ENCODE measurements at regions not wholly inside any gene's neighbourhood (a gene's known extent, or its start where the extent isn't known, plus 50 kb on each side); places are given as distances from the start of the nearest gene placed in this dataset.

GRCh38 chr6:15927531-15928225 is 201.2 kb upstream of the MYLIP start:
- H3K4me3 Mint-ChIP-seq, result no peak overlapping the region
- no peaks in the 10 kb centered on the region for H3K36me3 Mint-ChIP-seq
- no peaks in the 10 kb centered on the region for H3K27me3 Mint-ChIP-seq
- no peak for DNase-seq
- H3K27ac Mint-ChIP-seq, result no peak overlapping the region
- CTCF ChIA-PET, result no interaction called here
- no peaks in the 10 kb centered on the region for H3K4me1 Mint-ChIP-seq
- peaks cover 13% of the 10 kb centered on the region for H3K9me3 Mint-ChIP-seq

DNA sequence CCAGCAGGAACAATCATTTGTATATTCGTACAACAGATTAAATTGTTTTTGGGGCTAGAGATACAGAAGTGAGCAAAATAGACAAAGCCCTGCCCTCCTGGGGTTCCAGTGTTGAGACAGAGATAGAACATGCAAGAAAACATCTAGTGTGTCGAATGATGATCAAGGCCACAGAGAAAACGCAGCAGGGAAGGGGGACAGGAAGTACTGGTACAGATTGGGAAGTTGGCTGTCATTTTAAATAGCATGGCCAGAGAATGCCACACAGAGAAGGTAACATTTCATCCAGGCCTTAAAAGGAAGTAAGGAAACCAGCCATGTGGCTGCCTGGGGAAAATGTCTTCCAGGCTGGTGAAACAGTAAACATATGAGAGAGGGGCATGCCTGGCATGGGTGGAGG is 202.6 kb upstream of the MYLIP start:
- no peaks in the 10 kb centered on the region for H3K27me3 Mint-ChIP-seq
- CTCF ChIA-PET, result no interaction called here
- H3K4me1 Mint-ChIP-seq, result no peaks in the 10 kb centered on the region
- no peak overlapping the region for H3K4me3 Mint-ChIP-seq
- DNase-seq, result no peak
- H3K9me3 Mint-ChIP-seq, result peaks cover 5% of the 10 kb centered on the region
- H3K36me3 Mint-ChIP-seq, result no peaks in the 10 kb centered on the region
- no peak overlapping the region for H3K27ac Mint-ChIP-seq

DNA sequence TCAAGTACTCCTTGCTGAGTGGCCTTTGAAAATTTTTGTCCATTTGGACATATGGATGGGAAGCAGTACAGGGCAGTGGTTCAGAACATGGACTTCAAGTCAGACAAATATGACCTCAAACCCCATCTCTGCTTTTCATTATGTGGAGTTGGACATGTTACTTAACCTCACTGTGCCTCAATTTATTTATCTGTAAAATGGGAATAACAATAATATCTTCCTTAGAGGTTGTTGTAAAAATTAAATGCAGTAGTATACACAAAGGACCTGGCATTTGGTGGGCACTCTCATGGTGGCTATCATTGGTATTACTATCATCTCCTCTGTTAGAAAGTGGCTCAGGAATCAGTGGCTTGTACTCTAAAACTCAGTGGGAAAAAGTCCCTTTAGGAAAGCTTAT is 204.0 kb upstream of the MYLIP start:
- CTCF ChIA-PET, result no interaction called here
- DNase-seq, result no peak
- Mint-ChIP-seq H3K4me3 (no peak overlapping the region), H3K27ac (no peak overlapping the region), H3K4me1 (no peaks in the 10 kb centered on the region), H3K27me3 (no peaks in the 10 kb centered on the region), H3K9me3 (no peaks in the 10 kb centered on the region), H3K36me3 (no peaks in the 10 kb centered on the region)

DNA sequence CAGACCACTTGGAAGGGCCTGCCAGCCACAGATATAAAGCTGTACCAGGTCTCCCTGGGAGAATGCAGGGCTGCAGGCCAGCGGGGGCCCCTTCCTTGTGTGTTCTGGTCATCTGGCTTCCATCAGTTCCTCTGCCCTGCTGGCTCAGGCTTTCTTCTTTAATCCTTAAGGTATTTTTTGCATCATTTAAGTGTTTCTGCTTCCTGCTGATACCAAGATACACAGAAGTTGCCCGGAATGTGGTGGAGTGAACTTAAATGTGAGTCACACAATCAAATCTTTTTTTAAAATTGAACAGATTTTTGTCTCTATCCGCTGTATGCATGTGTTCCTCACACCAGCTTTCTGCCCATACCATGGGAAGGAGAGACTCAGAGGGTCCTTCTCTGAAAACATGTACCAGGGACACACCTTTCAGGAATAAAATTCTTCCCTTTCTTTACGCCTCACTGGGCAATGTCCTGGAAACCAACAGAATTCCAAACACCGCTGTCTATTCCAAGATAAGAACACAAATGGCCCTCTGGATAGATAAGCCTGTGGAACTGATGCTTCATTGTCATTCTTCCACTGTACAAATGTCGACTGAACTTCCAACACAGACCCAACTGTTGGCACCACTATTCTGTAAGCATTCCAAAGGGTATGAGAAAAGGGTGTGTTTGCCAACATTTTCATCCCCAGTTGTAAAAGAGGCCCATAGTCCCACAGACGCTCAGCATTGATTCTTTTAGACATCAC is 206.2 kb upstream of the MYLIP start:
- no peak overlapping the region for H3K4me3 Mint-ChIP-seq
- H3K27ac Mint-ChIP-seq, result no peak overlapping the region
- H3K9me3 Mint-ChIP-seq, result no peaks in the 10 kb centered on the region
- no peaks in the 10 kb centered on the region for H3K36me3 Mint-ChIP-seq
- H3K27me3 Mint-ChIP-seq, result no peaks in the 10 kb centered on the region
- H3K4me1 Mint-ChIP-seq, result no peaks in the 10 kb centered on the region
- DNase-seq, result no peak
- CTCF ChIA-PET, result interaction anchor here (1.1 kb wide), 1 partner anchor 17 kb away, joined by 3 read pairs; no protein-coding TSS in a partner anchor

GRCh38 chr6:15921243-15921642 is 207.6 kb upstream of the MYLIP start:
- H3K9me3 Mint-ChIP-seq, result no peaks in the 10 kb centered on the region
- no peak overlapping the region for H3K4me3 Mint-ChIP-seq
- H3K27me3 Mint-ChIP-seq, result no peaks in the 10 kb centered on the region
- no peaks in the 10 kb centered on the region for H3K4me1 Mint-ChIP-seq
- no peak for DNase-seq
- H3K27ac Mint-ChIP-seq, result no peak overlapping the region
- CTCF ChIA-PET, result no interaction called here
- H3K36me3 Mint-ChIP-seq, result no peaks in the 10 kb centered on the region

- CTCF ChIA-PET, result no interaction called here
- H3K27me3 Mint-ChIP-seq, result no peaks in the 10 kb centered on the region
- no peak overlapping the region for H3K27ac Mint-ChIP-seq
- no peaks in the 10 kb centered on the region for H3K4me1 Mint-ChIP-seq
- H3K4me3 Mint-ChIP-seq, result no peak overlapping the region
- DNase-seq, result no peak
- no peaks in the 10 kb centered on the region for H3K9me3 Mint-ChIP-seq
- H3K36me3 Mint-ChIP-seq, result no peaks in the 10 kb centered on the region
These were observed 212.3 kb upstream of the MYLIP start for GRCh38 chr6:15916581-15916980.

- no peak overlapping the region for H3K4me3 Mint-ChIP-seq
- no peaks in the 10 kb centered on the region for H3K9me3 Mint-ChIP-seq
- DNase-seq, result no peak
- no peaks in the 10 kb centered on the region for H3K27me3 Mint-ChIP-seq
- H3K36me3 Mint-ChIP-seq, result no peaks in the 10 kb centered on the region
- no peaks in the 10 kb centered on the region for H3K4me1 Mint-ChIP-seq
- CTCF ChIA-PET, result no interaction called here
- no peak overlapping the region for H3K27ac Mint-ChIP-seq
These were observed 213.2 kb upstream of the MYLIP start for GRCh38 chr6:15915508-15916178.

DNA sequence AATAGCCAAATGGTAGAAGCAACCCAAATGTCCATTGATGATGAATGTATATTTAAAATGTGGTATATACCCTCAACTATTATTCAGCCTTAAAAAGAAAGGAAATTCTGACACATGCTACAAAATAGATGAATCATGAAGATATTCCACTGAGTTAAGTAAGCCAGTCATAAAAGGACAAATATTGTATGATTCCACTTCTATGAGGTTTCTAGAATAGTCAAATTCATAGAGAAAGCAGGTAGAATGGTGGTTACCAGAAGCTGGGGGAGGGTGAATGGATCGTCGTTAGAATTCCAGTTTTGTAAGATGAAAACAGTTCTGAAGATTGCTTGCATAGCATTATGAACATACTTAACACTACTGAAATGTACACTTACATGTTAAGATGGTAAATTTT is 214.3 kb upstream of the MYLIP start:
- Mint-ChIP-seq H3K27ac (no peak overlapping the region), H3K9me3 (no peaks in the 10 kb centered on the region), H3K4me1 (no peaks in the 10 kb centered on the region), H3K4me3 (no peak overlapping the region), H3K27me3 (no peaks in the 10 kb centered on the region), H3K36me3 (no peaks in the 10 kb centered on the region)
- CTCF ChIA-PET, result no interaction called here
- no peak for DNase-seq

DNA sequence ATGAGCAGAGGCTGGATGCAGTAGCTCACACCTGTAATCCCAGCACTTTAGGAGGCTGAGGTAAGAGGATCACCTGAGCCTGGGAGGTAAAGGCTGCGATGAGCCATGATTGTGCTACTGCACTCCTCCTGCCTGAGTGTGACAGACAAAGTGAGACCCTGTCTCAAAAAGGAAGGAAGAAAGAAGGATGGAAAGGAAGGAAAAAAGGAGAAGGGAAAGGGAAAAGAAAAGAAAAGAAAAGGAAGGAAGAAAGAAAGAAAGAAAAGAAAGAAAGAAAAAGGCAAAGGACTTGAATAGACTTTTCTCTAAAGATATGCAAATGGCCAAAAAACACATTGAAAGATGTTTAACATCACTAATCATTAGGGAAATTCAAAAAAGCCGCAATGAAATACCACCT is 215.3 kb upstream of the MYLIP start:
- no peak overlapping the region for H3K27ac Mint-ChIP-seq
- H3K4me3 Mint-ChIP-seq, result no peak overlapping the region
- CTCF ChIA-PET, result interaction anchor here (2.3 kb wide), 1 partner anchor 12 kb away, joined by 8 read pairs; no protein-coding TSS in a partner anchor
- H3K4me1 Mint-ChIP-seq, result no peaks in the 10 kb centered on the region
- H3K9me3 Mint-ChIP-seq, result no peaks in the 10 kb centered on the region
- H3K36me3 Mint-ChIP-seq, result no peaks in the 10 kb centered on the region
- DNase-seq, result no peak
- H3K27me3 Mint-ChIP-seq, result no peaks in the 10 kb centered on the region

DNA sequence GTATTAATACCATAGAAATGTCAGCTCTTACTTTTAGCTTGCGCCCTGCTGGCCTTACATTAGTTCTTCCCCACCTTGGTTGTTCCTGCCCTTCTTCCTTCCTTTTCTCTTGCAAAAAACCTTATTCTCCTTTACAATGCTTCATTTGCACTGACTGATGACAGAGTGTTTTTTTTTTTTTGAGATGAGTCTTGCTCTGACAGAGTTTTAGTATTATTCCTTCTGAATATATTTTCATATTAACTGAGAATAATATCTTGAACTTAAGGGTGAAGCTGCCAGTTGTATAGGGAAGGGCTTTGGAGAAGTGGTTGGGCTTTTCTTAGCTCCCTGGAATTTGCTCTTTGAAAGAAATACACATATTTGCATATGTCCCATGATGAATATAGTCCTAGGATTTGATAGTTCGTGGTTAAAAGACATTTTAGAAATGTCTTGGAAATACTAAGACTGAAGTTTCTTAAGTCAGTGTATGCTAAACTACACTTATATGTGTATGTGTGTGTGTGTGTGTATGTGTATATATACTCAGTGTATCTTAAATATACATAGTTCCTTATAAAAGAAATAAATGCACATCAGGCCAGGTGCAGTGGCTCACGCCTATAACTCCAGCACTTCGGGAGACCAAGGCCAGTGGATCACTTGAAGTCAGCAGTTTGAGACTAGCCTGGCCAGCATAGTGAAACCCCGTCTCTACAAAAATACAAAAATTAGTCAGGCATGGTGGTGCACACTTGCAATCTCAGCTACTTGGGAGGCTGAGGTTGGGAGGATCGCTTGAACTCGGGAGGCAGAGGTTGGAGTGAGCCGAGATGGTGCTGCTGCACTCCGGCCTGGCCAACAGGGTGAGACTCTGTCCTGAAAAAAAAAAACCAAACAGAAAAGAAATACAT is 216.1 kb upstream of the MYLIP start:
- H3K36me3 Mint-ChIP-seq, result no peaks in the 10 kb centered on the region
- H3K27ac Mint-ChIP-seq, result no peak overlapping the region
- no peak overlapping the region for H3K4me3 Mint-ChIP-seq
- CTCF ChIA-PET, result interaction anchor here (0.6 to 2.3 kb wide), 4 partner anchors 11 to 270 kb away, joined by 3 to 8 read pairs (median 4); partner anchors contain the start of gene MYLIP
- DNase-seq, result no peak
- no peaks in the 10 kb centered on the region for H3K27me3 Mint-ChIP-seq
- no peaks in the 10 kb centered on the region for H3K9me3 Mint-ChIP-seq
- no peaks in the 10 kb centered on the region for H3K4me1 Mint-ChIP-seq

DNA sequence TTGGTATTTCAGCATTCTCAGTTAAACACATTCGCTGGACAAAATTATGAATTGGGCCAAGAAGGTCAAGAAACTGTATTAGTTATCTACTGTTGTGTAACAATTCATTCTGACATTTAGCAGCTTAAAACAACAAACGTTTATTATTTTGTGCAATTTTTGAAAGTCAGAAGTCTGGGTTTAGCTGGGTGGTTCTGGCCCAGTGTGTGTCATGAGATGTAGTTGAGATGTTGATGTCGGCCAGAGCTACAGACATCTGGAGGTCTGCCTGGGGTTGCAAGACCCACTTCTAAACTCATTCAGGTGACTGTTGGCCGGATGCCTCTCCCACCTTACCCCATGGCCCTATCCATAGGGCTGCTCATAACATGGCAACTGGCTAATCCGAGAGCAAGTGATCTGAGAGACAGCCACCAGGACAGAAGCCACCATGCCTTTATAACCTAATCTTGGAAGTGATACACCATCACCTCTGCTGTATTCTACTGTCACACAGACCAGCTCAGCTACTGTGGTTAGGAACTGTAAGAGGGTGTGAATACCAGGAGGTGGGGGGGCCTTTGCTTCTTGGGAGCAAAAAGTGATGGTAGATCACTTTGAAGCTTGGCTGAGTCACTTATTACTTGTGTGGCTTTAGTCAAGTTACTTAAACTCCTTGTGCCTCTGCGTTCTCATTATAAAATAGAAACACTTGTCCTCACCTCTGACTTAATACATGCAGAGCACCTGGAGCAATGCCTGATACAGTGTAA is 217.0 kb upstream of the MYLIP start:
- no peaks in the 10 kb centered on the region for H3K36me3 Mint-ChIP-seq
- H3K9me3 Mint-ChIP-seq, result no peaks in the 10 kb centered on the region
- CTCF ChIA-PET, result interaction anchor here (0.6 to 2.3 kb wide), 4 partner anchors 10 to 271 kb away, joined by 3 to 8 read pairs (median 4); partner anchors contain the start of gene MYLIP
- no peak for DNase-seq
- no peak overlapping the region for H3K4me3 Mint-ChIP-seq
- no peaks in the 10 kb centered on the region for H3K27me3 Mint-ChIP-seq
- no peaks in the 10 kb centered on the region for H3K4me1 Mint-ChIP-seq
- no peak overlapping the region for H3K27ac Mint-ChIP-seq

DNA sequence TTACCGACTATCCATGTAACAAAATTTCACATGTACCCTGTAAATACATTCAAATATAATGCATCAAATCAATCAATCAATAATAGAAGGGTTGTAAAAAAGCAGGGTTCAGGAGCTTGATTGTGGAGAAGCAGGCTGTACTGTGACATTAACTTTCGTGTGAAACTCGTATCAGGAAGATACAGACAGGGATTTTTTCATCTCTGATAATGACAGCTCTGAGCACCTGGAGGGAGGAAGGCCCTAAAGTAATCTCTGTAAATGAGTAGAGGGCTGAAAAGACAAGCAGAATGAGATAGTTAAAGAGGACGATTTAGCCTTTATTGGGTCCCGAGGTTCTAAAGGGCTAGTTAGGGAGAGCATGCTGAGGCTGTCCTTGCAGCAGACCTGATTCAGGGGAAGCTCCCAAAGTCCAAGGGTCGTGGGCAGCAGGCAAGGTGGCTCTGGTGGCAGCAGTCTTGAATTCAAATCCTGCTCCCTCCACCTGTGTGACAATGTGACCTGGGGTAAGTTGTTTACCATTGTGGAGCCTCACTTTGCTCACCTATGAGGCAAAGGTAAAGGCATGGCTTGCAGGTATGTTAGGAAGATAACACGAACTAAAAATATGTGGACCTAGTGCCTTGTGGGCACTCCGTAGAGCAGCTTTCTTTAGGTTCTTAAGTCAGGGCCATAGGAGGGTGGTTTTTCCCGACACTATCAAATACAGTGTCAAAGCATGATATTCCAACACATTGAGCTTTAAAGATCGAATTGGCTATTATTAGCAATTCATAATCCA is 219.4 kb upstream of the MYLIP start:
- H3K4me1 Mint-ChIP-seq, result peaks cover 7% of the 10 kb centered on the region
- no peaks in the 10 kb centered on the region for H3K36me3 Mint-ChIP-seq
- H3K27ac Mint-ChIP-seq, result no peak overlapping the region
- CTCF ChIA-PET, result interaction anchor here (1.1 kb wide), 1 partner anchor 13 kb away, joined by 3 read pairs; no protein-coding TSS in a partner anchor
- no peak for DNase-seq
- no peaks in the 10 kb centered on the region for H3K9me3 Mint-ChIP-seq
- H3K27me3 Mint-ChIP-seq, result no peaks in the 10 kb centered on the region
- H3K4me3 Mint-ChIP-seq, result no peak overlapping the region

GRCh38 chr6:15908871-15909270 is 220.0 kb upstream of the MYLIP start:
- CTCF ChIA-PET, result interaction anchor here (1.1 kb wide), 1 partner anchor 12 kb away, joined by 3 read pairs; no protein-coding TSS in a partner anchor
- Mint-ChIP-seq H3K9me3 (no peaks in the 10 kb centered on the region), H3K27ac (no peak overlapping the region), H3K4me1 (peaks cover 7% of the 10 kb centered on the region), H3K27me3 (no peaks in the 10 kb centered on the region), H3K4me3 (no peak overlapping the region), H3K36me3 (no peaks in the 10 kb centered on the region)
- no peak for DNase-seq
